Activated naive CD8-positive, alpha-beta T cell treated with anti-CD3 and anti-CD28 coated beads for 36 hours (primary cell): ENCODE measurements at regions not wholly inside any gene's neighbourhood (a gene's known extent, or its start where the extent isn't known, plus 50 kb on each side); places are given as distances from the start of the nearest gene placed in this dataset.

Source experiments
- DNase-seq: peaks from one replicate; pipeline ENCODE4 v3.0.0; 2021
- H3K27ac Mint-ChIP-seq: one replicate; pipeline ENCODE4 v1.8.0; 2022; ENCODE audit warnings: mild to moderate bottlenecking, moderate library complexity, mixed read lengths
- H3K27me3 Mint-ChIP-seq: one replicate; pipeline ENCODE4 v1.8.0; 2022; ENCODE audit warnings: mild to moderate bottlenecking, mixed read lengths
- H3K36me3 Mint-ChIP-seq: one replicate; pipeline ENCODE4 v1.8.0; 2021; ENCODE audit warnings: mild to moderate bottlenecking, mixed read lengths
- H3K4me1 Mint-ChIP-seq: one replicate; pipeline ENCODE4 v1.8.0; 2021; ENCODE audit warnings: mixed read lengths
- H3K4me3 Mint-ChIP-seq: one replicate; pipeline ENCODE4 v1.8.0; 2022; ENCODE audit warnings: mild to moderate bottlenecking, moderate library complexity, mixed read lengths
- H3K9me3 Mint-ChIP-seq: one replicate; pipeline ENCODE4 v1.8.0; 2022; ENCODE audit warnings: mixed read lengths

GRCh38 chr11:115672412-115672811 lies 168.2 kb upstream of the CADM1 start:
- no peak overlapping the region for H3K27ac Mint-ChIP-seq

GRCh38 chr11:115670538-115671205 lies 166.5 kb upstream of the CADM1 start:
- H3K4me1 Mint-ChIP-seq: no peaks in the 10 kb centered on the region
- no peak overlapping the region for H3K4me3 Mint-ChIP-seq
- H3K27ac Mint-ChIP-seq: no peak overlapping the region
- H3K27me3 Mint-ChIP-seq: no peaks in the 10 kb centered on the region
- no peak for DNase-seq
- no peaks in the 10 kb centered on the region for H3K36me3 Mint-ChIP-seq
- no peaks in the 10 kb centered on the region for H3K9me3 Mint-ChIP-seq

More at GRCh38 chr11:115672412-115672811, 168.2 kb upstream of the CADM1 start:
- Mint-ChIP-seq H3K9me3 (no peaks in the 10 kb centered on the region), H3K4me1 (no peaks in the 10 kb centered on the region), H3K36me3 (no peaks in the 10 kb centered on the region), H3K4me3 (no peak overlapping the region), H3K27me3 (no peaks in the 10 kb centered on the region)
- DNase-seq: no peak

DNA sequence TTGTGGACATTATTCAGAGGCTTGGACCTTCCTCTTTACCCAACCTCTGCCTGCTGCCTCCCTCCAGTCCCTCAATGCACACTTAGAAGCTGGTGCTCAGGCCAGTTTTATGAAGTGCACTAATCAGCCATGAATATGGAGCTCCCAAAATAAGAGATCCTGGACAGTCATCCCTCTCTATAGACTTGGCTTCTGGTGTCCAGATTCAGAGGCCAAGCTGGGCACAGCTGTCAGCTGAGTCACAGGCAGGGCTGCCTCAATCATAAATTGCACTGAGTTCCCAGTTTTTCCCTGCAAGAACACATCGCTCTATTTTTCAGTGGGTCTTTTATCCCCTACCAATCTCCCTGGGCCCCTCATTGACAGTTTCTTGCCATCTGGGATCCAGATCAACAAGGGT lies 161.7 kb upstream of the CADM1 start:
- no peaks in the 10 kb centered on the region for H3K4me1 Mint-ChIP-seq
- DNase-seq: no peak
- no peak overlapping the region for H3K27ac Mint-ChIP-seq
- H3K4me3 Mint-ChIP-seq: no peak overlapping the region
- peaks cover 6% of the 10 kb centered on the region for H3K27me3 Mint-ChIP-seq
- H3K36me3 Mint-ChIP-seq: no peaks in the 10 kb centered on the region
- H3K9me3 Mint-ChIP-seq: no peaks in the 10 kb centered on the region

DNA sequence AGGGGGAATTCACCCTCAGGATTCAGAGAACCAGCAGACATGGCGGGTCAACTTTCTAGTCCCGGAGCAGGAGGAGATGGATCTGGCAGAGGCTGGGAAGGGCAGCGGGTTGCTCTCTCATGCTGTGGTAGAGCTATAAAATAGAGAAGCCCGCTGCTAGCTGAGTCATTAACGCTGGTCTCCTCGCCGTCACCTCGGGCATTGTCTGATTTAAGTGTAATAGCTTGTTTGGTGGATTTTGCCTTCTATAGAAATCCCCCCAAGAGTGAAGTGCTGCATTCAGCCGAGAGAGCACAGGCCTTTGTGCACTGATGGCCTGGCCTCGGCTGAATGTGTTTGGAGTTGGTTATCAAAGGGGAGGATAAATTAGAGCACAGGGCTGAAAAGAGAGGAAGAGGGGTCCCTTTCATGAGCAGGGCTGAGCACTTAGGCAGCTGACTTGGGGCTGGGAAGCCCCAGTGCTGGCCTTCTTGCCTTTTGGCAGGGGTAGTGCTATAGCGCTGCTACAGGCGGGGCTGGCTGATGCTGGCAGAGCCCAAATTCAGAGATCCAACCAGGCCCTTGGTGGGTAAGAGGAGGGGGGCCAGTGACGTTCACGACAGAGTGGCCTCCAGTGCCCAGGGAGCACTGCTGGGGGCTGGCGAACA lies 161.1 kb upstream of the CADM1 start:
- no peaks in the 10 kb centered on the region for H3K9me3 Mint-ChIP-seq
- DNase-seq: no peak
- H3K27me3 Mint-ChIP-seq: peaks cover 13% of the 10 kb centered on the region
- H3K36me3 Mint-ChIP-seq: no peaks in the 10 kb centered on the region
- H3K27ac Mint-ChIP-seq: no peak overlapping the region
- no peak overlapping the region for H3K4me3 Mint-ChIP-seq
- H3K4me1 Mint-ChIP-seq: no peaks in the 10 kb centered on the region

DNA sequence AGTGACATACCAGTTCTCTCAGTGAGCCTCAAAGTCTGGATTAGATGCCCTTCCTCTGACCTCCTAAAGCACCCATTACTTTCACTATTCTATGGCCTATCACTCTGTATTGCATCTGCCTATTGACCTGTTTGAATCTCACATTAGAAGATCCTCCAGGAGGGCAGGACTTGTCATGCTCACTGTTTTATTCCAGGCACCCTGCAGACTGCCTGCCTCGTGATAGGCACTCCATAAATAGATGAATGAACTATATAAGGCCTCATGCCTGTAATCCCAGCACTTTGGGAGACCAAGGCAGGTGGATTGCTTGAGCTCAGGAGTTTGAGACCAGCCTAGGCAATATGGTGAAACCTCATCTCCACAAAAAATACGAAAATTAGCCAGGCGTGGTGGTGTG lies 160.1 kb upstream of the CADM1 start:
- no peak for DNase-seq
- Mint-ChIP-seq H3K9me3 (no peaks in the 10 kb centered on the region), H3K36me3 (no peaks in the 10 kb centered on the region), H3K4me3 (no peak overlapping the region), H3K27me3 (peaks cover 22% of the 10 kb centered on the region), H3K27ac (no peak overlapping the region), H3K4me1 (peaks cover 2% of the 10 kb centered on the region)

DNA sequence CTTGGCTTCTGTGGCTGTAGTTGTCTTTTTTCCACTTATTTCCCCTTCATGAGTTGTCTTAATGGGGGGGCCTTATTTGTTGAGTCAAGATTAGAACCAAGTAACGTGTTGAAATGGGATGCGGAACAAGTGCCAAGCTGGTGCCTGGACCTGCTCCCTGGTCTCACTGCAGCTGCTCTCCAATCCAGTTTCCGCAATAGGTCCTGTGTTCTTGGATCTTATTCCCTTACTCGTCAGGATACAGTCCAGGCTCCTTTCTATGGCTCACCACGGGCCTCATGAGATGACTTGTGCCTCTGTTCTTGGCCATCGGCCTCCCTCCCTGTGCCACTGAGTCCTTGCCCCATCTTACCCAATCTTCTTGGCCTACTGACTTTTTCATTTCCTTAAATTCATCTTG lies 159.6 kb upstream of the CADM1 start:
- H3K4me3 Mint-ChIP-seq: no peak overlapping the region
- peaks cover 28% of the 10 kb centered on the region for H3K27me3 Mint-ChIP-seq

GRCh38 chr11:115660030-115660805 lies 156.0 kb upstream of the CADM1 start:
- H3K4me3 Mint-ChIP-seq: no peak overlapping the region
- peaks cover 39% of the 10 kb centered on the region for H3K27me3 Mint-ChIP-seq
- H3K27ac Mint-ChIP-seq: no peak overlapping the region
- no peaks in the 10 kb centered on the region for H3K9me3 Mint-ChIP-seq
- H3K36me3 Mint-ChIP-seq: no peaks in the 10 kb centered on the region
- H3K4me1 Mint-ChIP-seq: peaks cover 2% of the 10 kb centered on the region
- no peak for DNase-seq

More for the DNA sequence above, 159.6 kb upstream of the CADM1 start:
- DNase-seq: no peak
- Mint-ChIP-seq H3K4me1 (peaks cover 2% of the 10 kb centered on the region), H3K27ac (no peak overlapping the region), H3K36me3 (no peaks in the 10 kb centered on the region), H3K9me3 (no peaks in the 10 kb centered on the region)

DNA sequence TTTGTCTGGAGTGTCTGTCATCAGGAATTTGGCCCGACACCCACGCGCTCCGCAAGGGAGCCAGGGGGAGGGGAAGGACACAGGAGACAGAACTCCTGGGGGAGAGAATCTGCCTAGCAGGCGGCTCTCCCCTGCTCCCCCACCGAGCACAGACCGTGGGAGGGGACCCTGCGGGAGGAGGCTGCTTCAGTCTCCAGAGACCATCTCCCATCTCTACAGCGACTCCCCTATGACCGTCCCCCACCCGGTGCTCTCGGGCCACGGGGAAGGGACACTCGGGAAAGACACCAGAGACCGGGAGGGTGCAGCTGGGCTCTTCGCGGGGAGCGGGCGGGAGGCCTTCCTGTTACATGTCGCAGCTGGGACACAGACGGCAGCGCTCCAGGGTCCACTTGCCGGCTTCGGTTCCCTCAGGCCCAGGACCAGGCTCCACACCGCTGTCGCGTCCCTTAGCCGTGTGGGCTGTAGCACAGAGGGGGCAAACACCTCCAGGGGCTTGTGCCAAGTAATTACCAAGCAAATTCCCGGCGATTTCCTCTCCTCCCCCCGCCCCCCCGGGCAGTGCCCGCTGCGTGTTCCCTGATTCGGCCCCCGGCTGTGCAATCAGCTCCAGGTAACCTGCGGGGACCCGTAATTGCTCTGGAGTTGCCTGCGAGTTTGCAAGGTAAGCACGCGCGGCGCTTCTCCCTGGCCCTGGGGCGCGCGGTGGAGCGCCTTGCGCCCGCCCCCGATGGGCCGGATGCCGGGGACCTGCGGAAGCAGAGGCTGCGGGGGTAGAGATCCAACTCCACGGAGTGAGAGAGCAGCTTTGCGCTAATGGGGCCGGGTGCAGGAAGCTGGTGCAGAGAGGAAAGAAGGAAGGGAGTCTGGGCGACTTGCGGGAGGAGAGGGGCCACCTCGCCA lies 155.1 kb upstream of the CADM1 start:
- peaks cover 39% of the 10 kb centered on the region for H3K27me3 Mint-ChIP-seq
- no peak overlapping the region for H3K4me3 Mint-ChIP-seq
- DNase-seq: no peak
- H3K27ac Mint-ChIP-seq: no peak overlapping the region
- no peaks in the 10 kb centered on the region for H3K36me3 Mint-ChIP-seq
- H3K4me1 Mint-ChIP-seq: peaks cover 2% of the 10 kb centered on the region
- H3K9me3 Mint-ChIP-seq: no peaks in the 10 kb centered on the region

DNA sequence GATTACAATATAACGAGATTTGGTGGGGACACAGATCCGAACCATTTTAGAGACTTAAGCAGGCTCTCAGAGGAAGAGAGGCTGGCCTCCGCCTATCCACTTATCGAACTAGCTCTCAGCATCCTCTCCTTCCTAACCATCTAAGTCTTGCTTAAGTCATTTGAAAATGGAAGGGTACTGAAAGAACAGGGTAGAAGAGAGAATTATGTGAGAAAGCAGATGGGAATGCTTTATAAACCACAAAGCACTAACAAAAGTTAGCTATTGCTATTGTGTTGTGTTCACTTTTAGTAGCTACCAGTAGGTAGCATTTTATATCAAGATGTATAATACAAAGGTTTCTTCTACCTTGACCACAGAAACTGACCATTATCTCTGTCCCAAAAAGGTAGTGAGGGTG lies 153.4 kb upstream of the CADM1 start:
- H3K9me3 Mint-ChIP-seq: no peaks in the 10 kb centered on the region
- H3K4me3 Mint-ChIP-seq: no peak overlapping the region
- peaks cover 2% of the 10 kb centered on the region for H3K4me1 Mint-ChIP-seq
- no peak overlapping the region for H3K27ac Mint-ChIP-seq
- no peaks in the 10 kb centered on the region for H3K36me3 Mint-ChIP-seq
- no peak for DNase-seq
- peaks cover 42% of the 10 kb centered on the region for H3K27me3 Mint-ChIP-seq

DNA sequence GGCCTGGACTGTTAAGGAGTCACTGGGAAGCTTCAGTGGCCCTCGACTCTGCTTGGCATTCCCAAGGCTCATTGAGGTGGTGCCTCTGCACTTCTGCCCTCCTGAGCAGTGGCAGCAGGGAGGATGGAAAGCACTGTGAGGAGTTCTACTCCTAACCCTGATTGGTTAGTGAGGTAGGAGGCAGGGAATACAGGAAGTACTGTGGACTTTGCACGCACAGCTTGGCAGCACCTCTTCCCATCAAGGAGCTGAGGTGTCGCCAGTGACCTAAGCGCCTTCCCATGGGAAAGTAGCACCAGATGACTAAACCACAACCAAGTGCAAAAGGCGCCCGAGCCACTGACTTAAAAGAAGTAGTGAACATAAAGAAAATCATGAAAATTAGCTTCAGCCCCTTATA lies 152.5 kb upstream of the CADM1 start:
- Mint-ChIP-seq H3K4me1 (peaks cover 2% of the 10 kb centered on the region), H3K27me3 (peaks cover 50% of the 10 kb centered on the region), H3K9me3 (no peaks in the 10 kb centered on the region), H3K27ac (no peak overlapping the region), H3K36me3 (no peaks in the 10 kb centered on the region), H3K4me3 (no peak overlapping the region)
- no peak for DNase-seq

GRCh38 chr11:115656041-115656440 lies 151.8 kb upstream of the CADM1 start:
- H3K27ac Mint-ChIP-seq: no peak overlapping the region
- peaks cover 52% of the 10 kb centered on the region for H3K27me3 Mint-ChIP-seq
- peaks cover 2% of the 10 kb centered on the region for H3K4me1 Mint-ChIP-seq
- no peaks in the 10 kb centered on the region for H3K9me3 Mint-ChIP-seq
- DNase-seq: no peak
- no peak overlapping the region for H3K4me3 Mint-ChIP-seq
- H3K36me3 Mint-ChIP-seq: no peaks in the 10 kb centered on the region

GRCh38 chr11:115654792-115655191 lies 150.6 kb upstream of the CADM1 start:
- Mint-ChIP-seq H3K36me3 (no peaks in the 10 kb centered on the region), H3K4me1 (peaks cover 2% of the 10 kb centered on the region), H3K27me3 (peaks cover 43% of the 10 kb centered on the region), H3K27ac (no peak overlapping the region), H3K4me3 (no peak overlapping the region), H3K9me3 (no peaks in the 10 kb centered on the region)
- no peak for DNase-seq

DNA sequence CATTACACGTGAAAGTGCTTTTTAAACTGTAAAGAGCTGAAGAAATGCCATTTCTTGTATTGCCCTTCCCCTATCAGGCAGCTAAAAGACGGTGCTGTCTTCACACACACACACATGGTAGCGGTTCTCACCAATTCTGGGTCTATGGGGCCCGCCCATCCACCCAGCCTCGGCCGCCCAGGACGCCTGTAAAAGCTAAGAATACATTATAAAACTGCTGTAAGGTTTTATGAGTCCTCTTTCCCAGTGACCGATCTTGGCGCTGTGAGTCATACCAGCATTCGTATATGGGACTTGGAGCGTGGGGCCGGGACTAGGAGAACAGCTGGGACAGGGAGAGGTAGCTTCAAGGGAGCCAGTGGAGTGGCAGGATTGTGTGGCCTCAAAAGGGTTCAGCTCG lies 149.7 kb upstream of the CADM1 start:
- H3K27ac Mint-ChIP-seq: no peak overlapping the region
- H3K36me3 Mint-ChIP-seq: no peaks in the 10 kb centered on the region
- DNase-seq: no peak
- H3K9me3 Mint-ChIP-seq: no peaks in the 10 kb centered on the region
- no peak overlapping the region for H3K4me3 Mint-ChIP-seq
- peaks cover 34% of the 10 kb centered on the region for H3K27me3 Mint-ChIP-seq
- H3K4me1 Mint-ChIP-seq: no peaks in the 10 kb centered on the region

- Mint-ChIP-seq H3K27me3 (peaks cover 28% of the 10 kb centered on the region), H3K36me3 (no peaks in the 10 kb centered on the region), H3K9me3 (no peaks in the 10 kb centered on the region), H3K27ac (no peak overlapping the region), H3K4me1 (no peaks in the 10 kb centered on the region), H3K4me3 (no peak overlapping the region)
- DNase-seq: no peak
Measured at GRCh38 chr11:115653076-115653475, 148.9 kb upstream of the CADM1 start.

DNA sequence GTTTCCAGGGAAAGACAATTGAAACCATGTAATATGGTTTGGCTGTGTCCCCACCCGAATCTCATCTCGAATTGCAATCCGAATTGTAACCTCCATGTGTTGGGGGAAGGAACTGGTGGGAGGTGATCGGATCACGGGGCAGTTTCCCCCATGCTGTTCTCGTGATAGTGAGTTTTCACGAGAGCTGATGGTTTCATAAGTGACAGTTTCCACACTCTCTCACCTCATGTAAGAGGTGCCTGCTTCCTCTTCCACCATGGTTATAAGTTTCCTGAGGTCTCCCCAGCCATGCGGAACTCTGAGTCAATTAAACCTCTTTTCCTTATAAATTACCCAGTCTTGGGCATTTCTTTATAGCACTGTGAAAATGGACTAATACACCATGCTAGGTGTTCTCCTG lies 148.3 kb upstream of the CADM1 start:
- no peak for DNase-seq
- no peaks in the 10 kb centered on the region for H3K36me3 Mint-ChIP-seq
- no peak overlapping the region for H3K4me3 Mint-ChIP-seq
- H3K4me1 Mint-ChIP-seq: no peaks in the 10 kb centered on the region
- no peak overlapping the region for H3K27ac Mint-ChIP-seq
- H3K27me3 Mint-ChIP-seq: peaks cover 28% of the 10 kb centered on the region
- H3K9me3 Mint-ChIP-seq: no peaks in the 10 kb centered on the region
